ENCODE measurements at regions not wholly inside any gene's neighbourhood (a gene's known extent, or its start where the extent isn't known, plus 50 kb on each side); places are given as distances from the start of the nearest gene placed in this dataset.

- peaks cover 17% of the 10 kb centered on the region for H3K4me1 Mint-ChIP-seq
- H3K36me3 Mint-ChIP-seq (ENCODE audit: low read depth): no peaks in the 10 kb centered on the region
- no peaks in the 10 kb centered on the region for H3K27me3 Mint-ChIP-seq (ENCODE audit: low read depth)
- H3K27ac Mint-ChIP-seq: no peak overlapping the region
- H3K9me3 Mint-ChIP-seq: peaks cover 10% of the 10 kb centered on the region
- no peak for TF ChIP-seq CTCF (IDR thresholded peaks at IDR 0.05; ENCODE audit: unreplicated experiment in 3 of 3)
- no peak overlapping the region for H3K4me3 Mint-ChIP-seq
Observed at GRCh38 chr20:55565096-55565773, 440.1 kb downstream of the CBLN4 start.

GRCh38 chr20:55561259-55561658 is 444.1 kb downstream of the CBLN4 start:
- Mint-ChIP-seq H3K36me3 (ENCODE audit: low read depth) (no peaks in the 10 kb centered on the region), H3K4me1 (no peaks in the 10 kb centered on the region), H3K4me3 (no peak overlapping the region), H3K27me3 (ENCODE audit: low read depth) (no peaks in the 10 kb centered on the region), H3K27ac (no peak overlapping the region), H3K9me3 (peaks cover 13% of the 10 kb centered on the region)
- TF ChIP-seq CTCF (IDR thresholded peaks at IDR 0.05; ENCODE audit: unreplicated experiment in 3 of 3): no peak

GRCh38 chr20:55557191-55557590 is 448.1 kb downstream of the CBLN4 start:
- Mint-ChIP-seq H3K27ac (no peak overlapping the region), H3K9me3 (peaks cover 10% of the 10 kb centered on the region), H3K4me1 (peaks cover 6% of the 10 kb centered on the region), H3K4me3 (no peak overlapping the region), H3K27me3 (ENCODE audit: low read depth) (no peaks in the 10 kb centered on the region), H3K36me3 (ENCODE audit: low read depth) (no peaks in the 10 kb centered on the region)
- TF ChIP-seq CTCF (IDR thresholded peaks at IDR 0.05; ENCODE audit: unreplicated experiment in 3 of 3): no peak

- H3K4me3 Mint-ChIP-seq: no peak overlapping the region
- H3K36me3 Mint-ChIP-seq (ENCODE audit: low read depth): no peaks in the 10 kb centered on the region
- TF ChIP-seq CTCF (IDR thresholded peaks at IDR 0.05; ENCODE audit: unreplicated experiment in 3 of 3): no peak
- H3K4me1 Mint-ChIP-seq: peaks cover 6% of the 10 kb centered on the region
- peaks cover 10% of the 10 kb centered on the region for H3K9me3 Mint-ChIP-seq
- H3K27ac Mint-ChIP-seq: no peak overlapping the region
- no peaks in the 10 kb centered on the region for H3K27me3 Mint-ChIP-seq (ENCODE audit: low read depth)
Observed at GRCh38 chr20:55555075-55555650, 450.2 kb downstream of the CBLN4 start.

- Mint-ChIP-seq H3K27ac (no peak overlapping the region), H3K27me3 (ENCODE audit: low read depth) (peaks cover 3% of the 10 kb centered on the region), H3K4me3 (no peak overlapping the region), H3K36me3 (ENCODE audit: low read depth) (no peaks in the 10 kb centered on the region), H3K4me1 (peaks cover 5% of the 10 kb centered on the region), H3K9me3 (peaks cover 2% of the 10 kb centered on the region)
- TF ChIP-seq CTCF (IDR thresholded peaks at IDR 0.05; ENCODE audit: unreplicated experiment in 3 of 3): no peak
Observed at GRCh38 chr20:55544638-55545037, 460.7 kb downstream of the CBLN4 start.

GRCh38 chr20:55540486-55540885 is 464.8 kb downstream of the CBLN4 start:
- Mint-ChIP-seq H3K27me3 (ENCODE audit: low read depth) (peaks cover 3% of the 10 kb centered on the region), H3K4me3 (no peak overlapping the region), H3K36me3 (ENCODE audit: low read depth) (no peaks in the 10 kb centered on the region)

More at GRCh38 chr20:55540486-55540885, 464.8 kb downstream of the CBLN4 start:
- Mint-ChIP-seq H3K4me1 (peaks cover 11% of the 10 kb centered on the region), H3K9me3 (no peaks in the 10 kb centered on the region), H3K27ac (no peak overlapping the region)
- TF ChIP-seq CTCF (IDR thresholded peaks at IDR 0.05; ENCODE audit: unreplicated experiment in 3 of 3): no peak
